Activated naive CD8-positive, alpha-beta T cell treated with anti-CD3 and anti-CD28 coated beads, Interleukin-2, amount 10 ng/mL, durations not matched to agents 7 days and 5 days (primary cell): ENCODE measurements at regions not wholly inside any gene's neighbourhood (a gene's known extent, or its start where the extent isn't known, plus 50 kb on each side); places are given as distances from the start of the nearest gene placed in this dataset.

ENCODE experiments used
- ATAC-seq: fragments of 150-1000 bp; cut with Tn5 transposase; one replicate; pipeline ENCODE4 v1.10.0; 2021; ENCODE audit warnings: low read depth, moderate library complexity
- POLR2A ChIA-PET: fragments of 350-600 bp; sonication (Branson Sonifier 250); formaldehyde crosslinking; loops from one replicate; lab custom pipeline; 2021; ENCODE audit warnings: antibody characterized with exemption; lab: Charles Lee
- DNase-seq: peaks from one replicate; pipeline ENCODE4 v3.0.0; 2021
- H3K27ac Mint-ChIP-seq: one replicate; pipeline ENCODE4 v1.8.0; 2022; ENCODE audit warnings: mild to moderate bottlenecking, mixed read lengths
- H3K27me3 Mint-ChIP-seq: one replicate; pipeline ENCODE4 v1.8.0; 2022; ENCODE audit warnings: mild to moderate bottlenecking, moderate library complexity, mixed read lengths
- H3K36me3 Mint-ChIP-seq: one replicate; pipeline ENCODE4 v1.8.0; 2021; ENCODE audit warnings: mild to moderate bottlenecking, mixed read lengths
- H3K4me1 Mint-ChIP-seq: one replicate; pipeline ENCODE4 v1.8.0; 2021; ENCODE audit warnings: mixed read lengths
- H3K4me3 Mint-ChIP-seq: one replicate; pipeline ENCODE4 v1.8.0; 2022; ENCODE audit warnings: mild to moderate bottlenecking, moderate library complexity, mixed read lengths
- H3K9me3 Mint-ChIP-seq: one replicate; pipeline ENCODE4 v1.8.0; 2021; ENCODE audit warnings: mixed read lengths

DNA sequence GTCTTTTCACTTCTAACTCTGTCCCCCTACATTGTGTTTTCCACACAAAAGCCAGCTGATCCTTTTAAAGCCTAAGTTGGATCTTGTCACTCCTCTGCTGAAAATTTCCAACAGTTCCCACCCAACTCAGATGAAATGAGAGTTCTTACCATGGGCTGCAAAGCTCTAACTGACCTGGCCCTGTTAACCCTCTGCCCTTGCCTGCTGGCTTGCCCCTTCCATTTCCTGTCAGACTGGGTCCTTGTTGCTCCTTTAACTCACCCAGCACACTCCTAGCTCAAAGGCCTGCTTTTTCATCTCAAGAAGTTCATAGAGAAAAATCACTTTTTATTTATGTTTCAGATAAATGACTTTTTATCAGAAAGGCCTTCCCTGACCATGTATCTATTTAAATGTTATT is 66.5 kb upstream of the HEY2 start:
- DNase-seq (no peak), ATAC-seq (no peak)
- Mint-ChIP-seq H3K36me3 (no peaks in the 10 kb centered on the region), H3K4me3 (no peak overlapping the region), H3K27me3 (peaks cover 22% of the 10 kb centered on the region), H3K9me3 (no peaks in the 10 kb centered on the region), H3K4me1 (peaks cover 4% of the 10 kb centered on the region), H3K27ac (no peak overlapping the region)
- POLR2A ChIA-PET = no interaction called here

DNA sequence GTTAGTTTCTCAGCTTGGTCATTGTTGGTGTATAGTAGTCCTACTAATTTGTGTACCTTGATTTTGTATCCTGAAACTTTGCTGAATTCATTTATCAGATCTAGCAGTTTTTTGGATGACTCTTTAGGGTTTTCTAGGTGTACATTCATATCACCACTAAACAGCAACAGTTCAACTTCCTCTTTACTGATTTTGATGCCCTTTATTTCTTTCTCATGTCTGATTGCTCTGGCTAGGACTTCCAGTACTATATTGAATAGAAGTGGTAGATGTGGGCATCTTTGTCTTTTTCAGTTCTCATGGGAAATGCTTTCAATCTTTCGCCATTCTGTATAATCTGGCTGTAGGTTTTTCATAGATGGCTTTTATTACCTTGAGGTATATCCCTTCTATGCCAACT is 61.3 kb upstream of the HEY2 start:
- ATAC-seq = no peak
- no peaks in the 10 kb centered on the region for H3K36me3 Mint-ChIP-seq
- peaks cover 23% of the 10 kb centered on the region for H3K27me3 Mint-ChIP-seq
- POLR2A ChIA-PET = no interaction called here
- H3K4me3 Mint-ChIP-seq = no peak overlapping the region
- H3K27ac Mint-ChIP-seq = no peak overlapping the region
- no peaks in the 10 kb centered on the region for H3K4me1 Mint-ChIP-seq
- H3K9me3 Mint-ChIP-seq = no peaks in the 10 kb centered on the region
- no peak for DNase-seq

DNA sequence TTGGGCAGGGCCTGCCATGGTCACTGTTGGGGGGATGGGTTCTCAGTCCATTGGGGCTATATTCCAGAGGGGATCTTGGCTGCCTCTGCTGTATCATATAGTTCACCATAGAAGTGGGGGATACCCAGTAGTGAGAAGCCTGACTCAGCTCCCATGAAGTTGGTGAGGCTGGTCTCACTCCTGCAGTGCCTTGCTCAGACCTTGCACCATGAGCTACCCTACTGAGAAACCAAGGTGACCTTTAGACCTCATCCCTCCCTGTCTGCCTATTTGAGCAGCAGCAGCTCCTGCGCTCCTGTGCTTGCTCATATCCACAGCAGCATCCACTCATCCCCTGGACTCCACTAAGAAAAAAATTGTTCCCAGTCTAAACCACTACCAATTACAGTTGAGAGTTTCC is 56.0 kb upstream of the HEY2 start:
- Mint-ChIP-seq H3K4me1 (no peaks in the 10 kb centered on the region), H3K4me3 (no peak overlapping the region), H3K27me3 (peaks cover 21% of the 10 kb centered on the region), H3K36me3 (no peaks in the 10 kb centered on the region), H3K27ac (no peak overlapping the region), H3K9me3 (no peaks in the 10 kb centered on the region)
- POLR2A ChIA-PET = no interaction called here
- DNase-seq (no peak), ATAC-seq (no peak)

DNA sequence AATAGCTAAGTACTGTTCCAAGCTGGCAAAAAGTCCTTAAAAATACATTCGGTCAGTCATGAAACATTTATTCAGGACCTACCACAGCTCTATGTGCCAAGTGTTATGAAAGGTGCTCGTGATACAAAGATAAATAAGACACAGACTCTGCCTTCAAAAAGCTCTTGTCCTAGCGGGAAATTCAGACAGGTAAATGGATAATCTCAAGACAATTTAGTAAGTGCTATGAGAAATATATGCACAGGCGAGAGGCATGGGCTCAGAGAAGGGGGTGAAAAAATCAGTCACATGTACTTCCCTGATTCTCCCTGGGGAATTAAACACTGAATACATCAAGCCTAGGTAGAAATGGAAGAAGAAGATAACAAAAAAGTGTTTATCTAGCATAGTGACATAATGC is 49.8 kb upstream of the HEY2 start:
- no peaks in the 10 kb centered on the region for H3K36me3 Mint-ChIP-seq
- no peak overlapping the region for H3K27ac Mint-ChIP-seq
- no peaks in the 10 kb centered on the region for H3K9me3 Mint-ChIP-seq
- H3K4me1 Mint-ChIP-seq = no peaks in the 10 kb centered on the region
- H3K27me3 Mint-ChIP-seq = peaks cover 12% of the 10 kb centered on the region
- DNase-seq (no peak), ATAC-seq (no peak)
- H3K4me3 Mint-ChIP-seq = no peak overlapping the region
- POLR2A ChIA-PET = no interaction called here
